Loucy (cell line): ENCODE measurements at regions not wholly inside any gene's neighbourhood (a gene's known extent, or its start where the extent isn't known, plus 50 kb on each side); places are given as distances from the start of the nearest gene placed in this dataset.

Source experiments
- H2AFZ ChIP-seq: fragments of 200-600 bp; sonication (generic); 2 replicates; pipeline ENCODE4 v1.6.0; 2016; ENCODE audit warnings: antibody characterized with exemption, mild to moderate bottlenecking, low read length, moderate library complexity
- H3F3A ChIP-seq: fragments of 200-600 bp; 2 replicates; pipeline ENCODE4 v1.6.0; 2016; ENCODE audit warnings: antibody characterized with exemption, low read depth, mild to moderate bottlenecking
- H3K27me3 ChIP-seq: fragments of 200-600 bp; sonication (generic); 2 replicates; pipeline ENCODE4 v1.6.1; 2014; ENCODE audit warnings: low read length, mild to moderate bottlenecking; ENCODE audit not compliant: insufficient read depth, poor library complexity, severe bottlenecking
- H3K36me3 ChIP-seq: fragments of 200-600 bp; sonication (generic); 2 replicates; pipeline ENCODE4 v1.6.1; 2016; ENCODE audit warnings: low read length; ENCODE audit not compliant: insufficient read depth
- H3K4me1 ChIP-seq: fragments of 200-600 bp; sonication (generic); 2 replicates; pipeline ENCODE4 v1.5.1; 2014; ENCODE audit warnings: low read length, mild to moderate bottlenecking; ENCODE audit not compliant: insufficient read depth, poor library complexity, severe bottlenecking
- H3K4me2 ChIP-seq: fragments of 200-600 bp; sonication (generic); 2 replicates; pipeline ENCODE4 v1.6.0; 2014; ENCODE audit warnings: antibody characterized with exemption, low read length, low read depth, mild to moderate bottlenecking; ENCODE audit not compliant: poor library complexity, severe bottlenecking
- H3K4me3 ChIP-seq: fragments of 200-600 bp; sonication (generic); 2 replicates; pipeline ENCODE4 v1.5.1; 2014; ENCODE audit warnings: low read length, mild to moderate bottlenecking, mixed read lengths; ENCODE audit not compliant: poor library complexity, severe bottlenecking
- H3K79me2 ChIP-seq: fragments of 200-600 bp; sonication (generic); 2 replicates; pipeline ENCODE4 v1.6.1; 2014; ENCODE audit warnings: low read length; ENCODE audit not compliant: insufficient read depth
- H3K9ac ChIP-seq: fragments of 200-600 bp; sonication (generic); 2 replicates; pipeline ENCODE4 v1.6.0; 2014; ENCODE audit warnings: mild to moderate bottlenecking, low read depth, low read length, moderate library complexity; ENCODE audit not compliant: poor library complexity, severe bottlenecking
- H3K9me2 ChIP-seq: fragments of 200-600 bp; sonication (generic); replicated peaks from 2 replicates; pipeline ENCODE4 v1.6.1; 2016; ENCODE audit warnings: low read depth, low read length, mixed read lengths
- H3K9me3 ChIP-seq: fragments of 200-600 bp; sonication (generic); 2 replicates; pipeline ENCODE4 v1.6.1; 2014; ENCODE audit warnings: mild to moderate bottlenecking, antibody characterized with exemption, low read length, low read depth; ENCODE audit not compliant: insufficient read depth
- H4K20me1 ChIP-seq: fragments of 200-600 bp; sonication (generic); 2 replicates; pipeline ENCODE4 v1.6.0; 2014; ENCODE audit warnings: antibody characterized with exemption, low read length, mild to moderate bottlenecking; ENCODE audit not compliant: insufficient read depth, poor library complexity, severe bottlenecking
- EZH2phosphoT487 ChIP-seq: fragments of 200-600 bp; IDR thresholded peaks from 2 replicates; pipeline ENCODE4 v1.6.1; 2018; ENCODE audit warnings: antibody characterized with exemption, mild to moderate bottlenecking, moderate library complexity, borderline replicate concordance
- TF ChIP-seq, protein P1 (sequence below): fragments of 200-600 bp; sonication (generic); conservative IDR thresholded peaks from 2 replicates; pipeline ENCODE4 v1.5.1; 2014; ENCODE audit warnings: mild to moderate bottlenecking, antibody characterized with exemption, low read length

DNA sequence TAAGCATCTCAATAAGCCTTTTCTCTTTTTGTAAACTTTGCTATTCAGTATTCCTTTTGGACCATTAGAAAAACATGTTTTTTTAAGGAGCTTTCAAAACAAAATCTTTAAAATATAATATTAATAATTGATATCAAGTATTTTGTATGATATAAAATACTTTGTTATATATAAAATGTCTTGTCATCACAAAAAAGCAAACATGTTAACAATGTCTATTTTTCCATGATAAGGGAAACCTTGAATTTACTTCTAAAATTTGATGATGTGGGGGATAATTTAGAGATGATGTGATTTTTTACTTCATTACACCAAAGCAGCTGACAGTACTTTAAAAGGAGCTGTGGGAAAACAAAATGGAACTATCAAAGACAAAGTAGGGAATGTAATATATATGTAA, 887.7 kb downstream of the SI start:
- Histone ChIP-seq H3K4me1 (no peaks in the 10 kb centered on the region), H3K9ac (no peak overlapping the region), H3K27me3 (no peaks in the 10 kb centered on the region), H3K79me2 (no peaks in the 10 kb centered on the region), H4K20me1 (no peaks in the 10 kb centered on the region), H2AFZ (no peak overlapping the region), H3K9me2 (no peaks in the 10 kb centered on the region), H3F3A (no peaks in the 10 kb centered on the region), H3K4me2 (no peak overlapping the region), H3K4me3 (no peak overlapping the region), H3K36me3 (no peaks in the 10 kb centered on the region), H3K9me3 (no peaks in the 10 kb centered on the region)
- no peak for TF ChIP-seq EZH2phosphoT487
- TF ChIP-seq, protein P1, sequence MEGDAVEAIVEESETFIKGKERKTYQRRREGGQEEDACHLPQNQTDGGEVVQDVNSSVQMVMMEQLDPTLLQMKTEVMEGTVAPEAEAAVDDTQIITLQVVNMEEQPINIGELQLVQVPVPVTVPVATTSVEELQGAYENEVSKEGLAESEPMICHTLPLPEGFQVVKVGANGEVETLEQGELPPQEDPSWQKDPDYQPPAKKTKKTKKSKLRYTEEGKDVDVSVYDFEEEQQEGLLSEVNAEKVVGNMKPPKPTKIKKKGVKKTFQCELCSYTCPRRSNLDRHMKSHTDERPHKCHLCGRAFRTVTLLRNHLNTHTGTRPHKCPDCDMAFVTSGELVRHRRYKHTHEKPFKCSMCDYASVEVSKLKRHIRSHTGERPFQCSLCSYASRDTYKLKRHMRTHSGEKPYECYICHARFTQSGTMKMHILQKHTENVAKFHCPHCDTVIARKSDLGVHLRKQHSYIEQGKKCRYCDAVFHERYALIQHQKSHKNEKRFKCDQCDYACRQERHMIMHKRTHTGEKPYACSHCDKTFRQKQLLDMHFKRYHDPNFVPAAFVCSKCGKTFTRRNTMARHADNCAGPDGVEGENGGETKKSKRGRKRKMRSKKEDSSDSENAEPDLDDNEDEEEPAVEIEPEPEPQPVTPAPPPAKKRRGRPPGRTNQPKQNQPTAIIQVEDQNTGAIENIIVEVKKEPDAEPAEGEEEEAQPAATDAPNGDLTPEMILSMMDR: no peak

DNA sequence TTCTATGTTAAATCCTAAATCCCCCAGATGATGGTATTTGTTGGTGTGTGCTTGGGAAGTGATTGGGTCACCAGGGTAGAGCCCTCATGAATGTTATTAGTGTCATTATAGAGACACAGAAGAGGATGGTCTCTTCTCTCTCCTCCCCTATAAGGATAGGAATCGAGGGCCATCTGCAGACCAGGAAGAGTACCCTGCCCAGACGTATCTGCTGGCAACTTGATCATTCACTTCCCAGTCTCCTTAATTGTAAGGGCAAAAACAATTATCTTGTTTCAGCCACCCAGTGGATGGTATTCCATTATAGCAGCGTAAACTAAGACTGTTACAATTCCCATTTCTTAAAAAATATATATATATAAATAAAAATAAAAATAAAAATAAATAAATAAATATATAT, 892.2 kb downstream of the SI start:
- no peaks in the 10 kb centered on the region for H3K9me2 ChIP-seq
- H3K4me2 ChIP-seq: no peak overlapping the region
- no peak overlapping the region for H3K9ac ChIP-seq
- no peaks in the 10 kb centered on the region for H3K27me3 ChIP-seq
- H3K9me3 ChIP-seq: no peaks in the 10 kb centered on the region
- H3F3A ChIP-seq: no peaks in the 10 kb centered on the region
- H3K4me3 ChIP-seq: no peak overlapping the region
- H2AFZ ChIP-seq: no peak overlapping the region
- no peaks in the 10 kb centered on the region for H3K4me1 ChIP-seq
- H3K36me3 ChIP-seq: no peaks in the 10 kb centered on the region
- TF ChIP-seq, protein P1: no peak
- TF ChIP-seq EZH2phosphoT487: no peak
- no peaks in the 10 kb centered on the region for H3K79me2 ChIP-seq
- no peaks in the 10 kb centered on the region for H4K20me1 ChIP-seq

DNA sequence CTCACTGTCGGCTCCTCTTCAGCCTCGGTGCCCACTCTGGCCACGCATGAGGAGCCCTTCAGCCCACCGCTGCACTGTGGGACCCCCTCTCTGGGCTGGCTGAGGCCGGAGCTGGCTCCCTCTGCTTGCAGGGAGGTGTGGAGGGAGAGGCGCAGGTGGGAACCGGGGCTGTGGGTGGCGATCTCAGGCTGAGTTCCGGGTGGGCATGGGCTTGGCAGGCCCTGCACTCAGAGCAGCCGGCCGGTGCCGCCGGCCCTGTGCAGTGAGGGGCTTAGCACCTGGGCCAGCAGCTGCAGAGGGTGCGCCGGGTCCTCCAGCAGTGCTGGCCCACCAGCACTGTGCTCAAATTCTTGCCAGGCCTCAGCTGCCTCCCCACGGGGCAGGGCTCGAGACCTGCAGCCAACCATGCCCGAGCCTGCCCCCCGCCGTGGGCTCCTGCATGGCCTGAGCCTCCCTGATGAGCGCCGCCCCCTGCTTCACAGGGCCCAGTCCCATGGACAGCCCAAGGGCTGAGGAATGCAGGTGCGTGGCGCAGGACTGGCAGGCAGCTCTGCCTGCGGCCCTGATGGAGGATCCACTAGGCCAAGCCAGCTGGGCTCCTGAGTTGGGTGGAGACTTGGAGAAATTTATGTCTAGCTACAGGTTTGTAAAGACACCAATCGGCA, 899.1 kb downstream of the SI start:
- H3K79me2 ChIP-seq: no peaks in the 10 kb centered on the region
- no peaks in the 10 kb centered on the region for H3F3A ChIP-seq
- no peak overlapping the region for H3K9ac ChIP-seq
- TF ChIP-seq EZH2phosphoT487: no peak
- TF ChIP-seq, protein P1: no peak
- H3K9me3 ChIP-seq: no peaks in the 10 kb centered on the region
- no peaks in the 10 kb centered on the region for H3K36me3 ChIP-seq
- H4K20me1 ChIP-seq: no peaks in the 10 kb centered on the region
- no peak overlapping the region for H3K4me3 ChIP-seq
- no peak overlapping the region for H2AFZ ChIP-seq
- H3K4me1 ChIP-seq: peaks cover 4% of the 10 kb centered on the region
- H3K27me3 ChIP-seq: no peaks in the 10 kb centered on the region
- no peaks in the 10 kb centered on the region for H3K9me2 ChIP-seq
- no peak overlapping the region for H3K4me2 ChIP-seq
